ENCODE measurements at regions not wholly inside any gene's neighbourhood (a gene's known extent, or its start where the extent isn't known, plus 50 kb on each side); places are given as distances from the start of the nearest gene placed in this dataset.

DNA sequence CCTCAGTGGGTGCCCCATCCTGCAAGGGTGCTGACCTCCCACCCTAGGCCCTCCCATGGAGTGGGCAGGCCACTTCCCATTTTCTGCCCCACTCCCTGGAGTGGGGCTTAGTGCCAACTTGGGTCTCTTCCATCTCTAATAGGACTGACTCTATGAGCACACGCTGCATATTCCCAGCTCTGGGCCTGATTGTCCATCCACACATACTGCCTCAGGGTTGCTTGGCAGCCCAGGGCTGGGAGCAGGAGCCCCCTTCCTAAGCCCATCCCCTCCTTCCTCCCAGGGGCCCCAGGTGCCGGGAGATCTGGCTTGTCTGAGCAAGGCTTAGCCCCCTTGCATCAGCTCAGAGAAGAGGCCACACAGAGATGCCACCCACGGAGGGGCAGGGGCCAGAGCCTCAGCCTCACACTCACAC is 55.1 kb downstream of the PJA1 start:
- DNase-seq = no peak

DNA sequence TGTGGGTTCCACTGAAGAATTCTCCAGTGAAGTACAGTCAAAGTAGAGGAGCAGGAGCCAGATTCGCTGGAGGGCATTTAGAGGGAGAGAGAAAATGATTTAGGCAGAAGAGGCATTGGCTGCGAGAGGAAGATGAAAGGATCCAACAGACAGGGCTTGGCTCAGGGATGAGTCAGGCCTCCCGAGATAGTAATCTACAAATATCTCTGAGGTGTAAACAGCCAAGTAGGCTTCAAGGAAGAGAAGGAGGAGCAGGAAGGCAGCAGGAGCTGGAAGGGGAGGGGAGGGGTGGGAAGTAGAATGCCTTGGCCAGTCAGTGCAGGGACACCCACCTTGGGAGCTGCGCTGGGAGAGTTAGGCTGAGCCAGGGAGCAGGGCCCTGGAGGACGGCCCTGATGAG is 55.5 kb downstream of the PJA1 start:
- DNase-seq = no peak

DNA sequence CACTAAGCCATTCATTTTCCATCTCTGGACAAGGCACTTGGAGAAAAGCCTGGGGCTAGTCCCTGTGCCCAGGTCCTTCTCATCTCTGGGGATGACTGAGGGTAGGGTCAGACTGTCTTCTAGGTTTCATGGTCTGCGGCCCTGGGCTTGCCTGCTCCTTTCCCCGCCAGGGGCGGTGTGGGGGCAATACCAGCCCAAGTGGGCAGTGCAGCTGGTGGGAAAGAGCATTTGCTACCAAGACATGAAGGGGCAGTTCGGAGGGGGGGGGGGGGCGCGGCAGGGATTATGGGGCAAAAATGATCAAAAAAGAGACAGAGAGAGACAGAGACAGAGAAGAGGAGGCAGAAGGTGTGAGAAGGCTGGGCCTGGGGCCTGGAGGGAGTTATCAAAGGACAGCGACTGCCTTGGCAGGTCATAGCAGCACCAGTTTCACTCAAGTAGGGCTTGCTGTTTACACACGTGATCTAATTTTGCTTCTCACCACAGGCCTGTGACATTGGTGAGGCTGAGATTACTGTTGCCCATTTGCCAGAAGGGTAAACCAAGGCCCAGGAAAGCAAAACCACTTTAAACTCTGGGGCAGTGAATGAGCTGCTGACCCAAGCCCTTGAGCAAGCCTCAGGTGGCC is 56.1 kb downstream of the PJA1 start:
- no peak for DNase-seq

DNA sequence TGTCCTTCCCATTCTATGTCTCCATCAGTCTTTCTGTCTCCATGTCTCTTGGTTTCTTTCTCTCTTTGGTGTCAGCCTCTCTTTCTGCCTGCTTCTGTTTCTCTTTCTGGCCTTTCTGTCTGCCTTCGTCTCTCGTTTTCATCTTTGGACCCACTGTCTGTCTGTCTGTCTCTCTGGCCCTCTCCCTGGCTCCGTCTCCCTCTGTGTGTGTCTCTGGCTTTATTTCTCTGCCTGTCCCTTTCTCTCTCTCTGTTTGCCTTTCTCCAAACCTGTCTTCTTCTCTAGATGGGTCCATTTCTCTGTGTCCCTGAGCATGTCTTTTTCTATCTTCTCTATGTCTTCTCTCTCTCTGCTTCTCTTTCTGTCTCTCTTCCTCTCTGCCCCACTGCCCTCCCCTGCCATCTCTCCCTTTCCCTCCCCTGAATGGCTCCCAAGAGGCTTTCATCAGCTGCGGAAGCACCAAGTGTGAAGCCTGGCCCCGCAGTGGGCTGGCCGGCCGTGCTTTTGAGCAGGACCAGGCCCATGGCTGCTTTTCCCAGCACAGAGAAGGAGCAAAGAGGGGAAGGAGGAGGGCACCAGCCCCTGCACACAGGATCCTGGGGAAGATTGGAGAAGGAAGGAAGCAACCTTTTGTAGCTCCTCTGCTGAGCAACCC is 57.4 kb downstream of the PJA1 start:
- no peak for DNase-seq

DNA sequence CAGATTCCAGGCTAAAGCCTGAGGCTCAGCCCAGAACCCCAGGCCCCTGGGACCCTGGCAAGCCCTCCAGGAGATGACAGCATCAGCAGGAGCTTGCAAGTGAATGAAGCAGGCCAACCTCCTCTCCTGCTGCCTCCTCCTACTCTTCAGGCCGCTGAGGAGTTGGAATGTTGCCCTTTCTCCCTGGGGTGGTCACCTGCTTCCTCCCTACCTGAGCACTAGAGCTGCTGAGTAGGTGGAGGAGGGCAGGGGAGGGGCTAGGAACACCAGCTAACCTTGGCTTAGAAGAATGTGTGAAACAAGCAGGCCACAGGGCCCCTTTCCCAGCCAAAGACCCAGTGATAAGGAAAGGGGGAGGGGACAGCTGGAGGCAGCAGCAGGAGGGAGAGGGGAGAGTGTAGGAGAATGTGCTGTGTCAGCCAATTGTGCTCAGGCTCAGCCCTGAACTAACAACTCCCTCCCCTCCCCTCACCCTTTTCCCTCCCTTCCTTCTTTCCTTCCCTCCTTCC is 58.0 kb downstream of the PJA1 start:
- DNase-seq = no peak

DNA sequence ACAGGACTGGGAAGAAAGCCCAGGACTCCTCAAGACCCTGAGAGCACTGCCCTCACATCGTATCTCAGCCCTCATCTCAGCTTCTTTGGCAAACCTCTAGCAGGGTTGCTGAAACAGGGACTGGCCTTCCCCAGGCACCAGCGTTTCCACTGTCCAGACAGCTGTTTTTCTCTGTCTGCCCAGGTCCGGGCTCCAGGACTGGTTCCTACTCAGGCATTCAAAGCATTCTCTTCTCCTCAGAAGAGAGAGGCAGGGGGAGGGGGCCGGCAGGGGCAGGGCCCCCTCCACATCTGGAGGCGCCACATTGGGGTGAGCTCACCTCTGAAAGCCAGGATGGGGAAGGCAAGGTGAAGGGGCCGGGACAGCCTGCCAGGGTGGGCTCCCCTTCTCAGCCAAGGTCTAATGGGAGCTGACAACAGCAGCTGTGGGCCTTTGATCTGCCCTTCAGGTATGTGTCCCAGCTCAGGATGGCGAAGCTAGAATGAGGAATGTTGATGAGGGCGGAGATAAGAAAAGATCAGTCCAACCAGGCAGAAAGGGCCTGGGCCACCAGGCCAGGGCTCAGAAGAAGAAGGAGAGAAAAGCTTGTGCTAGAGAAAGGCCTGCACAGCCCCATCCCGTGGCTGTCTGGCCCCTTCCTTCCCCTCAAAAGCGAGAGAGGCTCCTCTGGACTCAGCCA is 60.4 kb downstream of the PJA1 start:
- DNase-seq = no peak

DNA sequence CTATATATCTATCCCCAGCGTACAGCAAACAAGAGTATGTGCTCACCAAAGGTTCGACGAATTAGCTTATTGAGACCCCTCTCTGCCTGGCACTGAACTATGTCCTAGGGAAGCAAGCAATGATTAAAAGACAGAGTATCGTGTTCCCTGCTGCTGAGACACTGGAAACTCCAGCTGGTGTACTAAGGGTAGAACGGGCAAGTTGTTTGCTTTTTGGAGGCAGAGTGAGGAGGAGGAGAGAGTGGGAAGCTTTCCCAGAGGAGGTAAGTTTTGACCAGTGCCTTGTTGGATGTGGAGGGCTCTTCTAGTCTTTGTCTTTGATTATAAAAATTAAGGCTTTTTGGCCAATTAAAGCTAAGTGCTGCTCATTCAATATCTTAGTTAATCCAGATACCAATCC is 61.7 kb downstream of the PJA1 start:
- DNase-seq = no peak

DNA sequence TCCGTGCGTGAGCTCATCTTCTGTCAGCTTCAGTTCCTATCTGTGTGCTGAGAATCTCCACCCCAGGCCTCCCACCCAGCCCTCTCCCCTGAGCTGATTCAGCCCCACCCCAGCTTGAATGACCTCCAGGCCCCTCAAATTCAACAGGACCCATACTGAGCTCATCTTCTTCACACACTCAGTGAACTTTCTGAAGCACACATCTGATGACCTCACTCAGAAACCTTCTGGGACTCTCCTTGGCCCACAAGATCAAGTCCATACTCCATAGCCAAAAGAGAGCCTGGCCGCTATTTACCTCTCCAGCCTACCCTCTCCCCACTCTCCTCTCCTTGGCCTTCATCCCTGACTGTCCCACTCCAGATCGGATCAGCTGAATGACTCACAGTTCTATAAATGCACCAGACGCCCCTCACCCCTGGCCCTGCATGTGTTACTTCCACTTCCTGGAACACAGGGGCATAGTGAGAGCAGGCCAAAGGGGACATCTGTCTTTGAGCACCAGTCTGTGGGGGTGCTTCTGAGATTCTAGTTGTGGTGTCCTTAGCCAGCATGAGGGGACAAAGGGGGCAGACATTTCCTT is 62.5 kb downstream of the PJA1 start:
- no peak for DNase-seq

DNA sequence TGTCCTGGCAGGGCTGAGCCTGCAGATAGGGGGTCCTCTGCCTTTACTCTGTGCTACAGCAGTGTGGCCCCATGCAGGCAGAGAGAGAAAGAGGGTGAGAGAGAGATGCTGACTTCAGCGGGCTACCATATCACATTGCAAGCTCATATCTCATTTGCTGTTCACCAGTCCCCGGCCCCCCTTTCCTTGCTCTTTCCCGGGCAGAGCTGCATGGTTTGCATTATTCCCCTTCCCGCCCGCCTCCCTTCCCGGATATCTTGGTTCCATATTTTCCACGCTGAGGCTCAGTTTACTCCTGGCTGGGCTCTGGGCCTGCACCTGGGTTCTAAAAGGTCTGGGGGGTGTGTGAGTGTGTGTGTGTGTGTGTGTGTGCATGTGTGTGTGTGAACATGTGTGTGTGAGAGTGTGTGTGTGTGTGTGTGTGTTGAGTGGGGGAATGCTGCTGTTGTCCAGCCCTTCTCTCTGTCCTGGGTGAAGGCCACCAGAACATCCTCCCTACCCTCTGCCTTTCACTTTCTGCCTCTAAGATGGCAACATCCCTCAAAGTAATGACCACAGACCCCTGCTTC is 63.5 kb downstream of the PJA1 start:
- DNase-seq = no peak

DNA sequence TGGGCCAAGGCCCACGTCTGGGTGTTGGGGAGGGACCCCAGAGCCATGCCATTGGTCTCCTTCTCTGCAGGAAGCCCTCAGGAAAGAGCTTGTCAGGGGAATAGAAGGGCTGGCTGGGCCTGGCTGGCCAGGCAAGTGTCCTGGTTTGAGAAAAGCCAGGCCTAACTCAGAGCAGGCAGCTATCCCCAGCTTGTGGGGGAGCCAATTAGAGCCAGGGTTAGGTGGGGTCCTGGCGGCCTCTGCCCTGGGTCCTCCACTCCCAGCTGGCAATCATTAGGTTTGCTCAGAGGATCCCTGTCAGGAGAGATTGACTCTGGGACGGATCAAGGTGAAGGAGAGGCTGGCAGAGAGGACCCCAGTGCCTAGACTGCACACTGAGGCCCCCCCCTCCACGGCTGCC is 64.8 kb downstream of the PJA1 start:
- no peak for DNase-seq

DNA sequence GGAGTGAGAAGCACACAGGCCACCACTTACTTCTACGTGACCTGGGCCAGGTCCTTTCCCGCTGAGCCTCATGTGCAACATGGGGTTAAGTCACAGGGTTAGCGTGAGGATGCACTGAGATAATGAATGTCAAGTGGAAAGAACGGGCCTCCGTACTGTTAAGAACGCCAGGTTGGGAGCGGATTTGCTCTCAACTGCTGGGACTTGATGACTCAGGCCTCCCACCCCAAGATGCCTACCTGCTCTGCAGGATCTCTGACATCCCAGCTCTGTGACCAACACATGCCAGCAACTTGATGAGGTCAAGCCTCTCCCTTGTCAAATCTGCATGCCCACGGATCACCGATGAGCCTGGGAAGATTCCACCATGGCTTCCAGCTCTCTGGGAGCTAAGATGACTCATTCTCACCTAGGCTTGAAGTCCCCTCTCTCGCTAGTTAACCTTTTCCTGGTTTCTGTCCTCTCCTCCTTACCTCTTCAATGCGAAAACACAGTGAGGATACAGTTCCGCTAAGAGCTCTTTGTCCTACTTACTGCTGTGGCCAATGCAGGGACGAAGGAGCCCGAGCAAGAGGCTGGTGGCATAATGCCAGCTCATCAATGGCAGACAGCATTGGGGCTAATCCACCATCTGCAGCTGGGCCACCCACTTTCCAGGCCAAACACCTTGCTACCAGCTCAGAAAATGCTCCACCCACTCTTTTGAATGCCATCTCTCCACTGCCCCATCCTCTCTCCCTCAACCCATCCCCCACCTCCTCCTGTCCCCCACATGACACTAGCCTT is 67.6 kb downstream of the PJA1 start:
- DNase-seq = no peak

DNA sequence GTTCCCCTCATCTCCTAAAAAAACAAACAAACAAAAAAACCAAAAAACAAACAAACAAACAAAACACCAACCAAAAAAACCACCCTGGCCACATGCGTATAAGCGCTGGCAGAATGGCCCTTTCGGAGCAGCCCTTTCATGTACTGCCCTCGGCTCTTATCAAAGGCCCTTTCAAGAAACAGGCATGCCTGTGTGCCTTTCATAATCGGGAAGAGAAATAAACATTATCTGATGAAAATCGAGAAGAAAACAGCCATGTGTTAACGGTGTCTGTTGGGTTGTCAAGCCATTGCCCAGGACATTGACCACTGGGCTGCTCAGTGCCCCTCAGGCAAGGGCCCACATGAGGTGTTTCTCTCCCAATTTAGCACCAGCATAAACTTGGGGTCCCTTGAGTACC is 68.3 kb downstream of the PJA1 start:
- DNase-seq = no peak

DNA sequence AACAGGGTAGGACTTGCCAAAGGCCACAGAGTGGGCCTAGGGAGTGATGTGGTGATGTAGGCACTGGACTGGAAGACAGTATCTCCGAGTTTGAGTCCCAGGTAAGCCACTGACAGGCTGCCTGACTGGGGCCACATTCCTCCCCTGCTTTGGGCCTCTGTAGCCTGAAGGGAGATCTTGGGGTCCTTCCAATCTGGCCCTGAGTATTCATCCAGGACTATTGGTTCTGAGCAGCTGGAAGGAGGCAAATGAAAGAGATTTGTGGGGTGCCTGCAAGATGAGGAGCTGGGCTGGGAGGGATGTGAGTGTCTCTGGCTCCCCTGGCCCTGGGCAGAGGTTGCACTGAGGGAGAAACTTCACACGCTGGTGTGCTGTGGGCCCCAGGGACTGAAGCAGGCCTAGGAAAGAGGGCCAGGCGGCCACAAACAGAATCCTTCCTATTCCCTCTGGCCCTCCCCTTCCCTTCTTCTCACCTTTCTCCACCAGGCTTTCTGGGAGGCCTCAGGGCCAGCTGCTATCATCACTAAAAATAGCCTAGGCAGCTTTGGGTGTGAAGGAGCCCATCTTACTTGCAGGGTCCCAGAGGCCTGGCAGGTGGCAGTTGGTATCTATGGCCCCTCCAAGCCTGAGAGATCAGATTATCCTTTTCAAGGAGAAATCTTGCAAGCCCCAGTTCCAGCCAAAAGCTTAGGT is 70.1 kb downstream of the PJA1 start:
- no peak for DNase-seq

DNA sequence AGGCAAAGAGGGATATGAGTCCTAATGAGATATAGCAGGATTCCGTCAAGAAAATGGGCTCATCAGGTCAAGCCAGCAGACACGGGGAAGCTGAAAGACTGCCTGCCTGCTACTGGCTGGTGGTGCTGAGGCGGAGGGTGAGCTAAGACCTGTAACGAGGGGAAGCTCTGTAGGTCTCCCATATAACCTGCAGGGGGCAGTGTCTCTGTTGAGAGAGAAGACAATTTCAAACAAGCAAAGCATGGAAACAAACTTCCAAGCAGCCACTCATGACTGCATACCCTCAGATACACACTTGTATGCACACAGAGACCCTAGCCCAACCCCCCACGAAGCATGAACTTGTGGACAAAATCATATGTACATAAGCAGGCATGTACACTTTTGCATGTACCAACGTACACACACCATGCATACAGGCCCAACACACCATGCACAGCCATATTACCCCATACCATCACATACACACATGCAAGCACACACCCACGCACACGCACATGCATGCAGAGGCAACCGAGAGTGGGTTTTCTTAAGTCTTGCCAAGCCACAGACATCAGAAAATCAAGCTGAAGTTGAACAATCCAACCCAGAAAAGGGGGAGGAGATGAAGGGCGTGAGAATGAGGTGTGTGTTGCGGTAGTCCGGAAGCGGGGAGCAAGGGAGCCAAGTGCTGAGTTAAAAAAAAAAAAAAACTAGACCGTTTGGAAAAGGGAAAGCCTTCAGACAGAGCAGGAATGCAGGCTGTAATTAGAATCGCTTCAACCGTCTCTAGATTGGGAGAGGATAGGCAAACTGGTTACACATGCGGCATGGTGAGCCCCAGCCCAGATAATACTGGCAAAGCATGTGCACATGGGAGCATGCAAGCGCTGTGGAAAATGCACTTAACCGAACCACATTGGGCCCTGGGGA is 71.0 kb downstream of the PJA1 start:
- peak; percentile 9 for DNase-seq

DNA sequence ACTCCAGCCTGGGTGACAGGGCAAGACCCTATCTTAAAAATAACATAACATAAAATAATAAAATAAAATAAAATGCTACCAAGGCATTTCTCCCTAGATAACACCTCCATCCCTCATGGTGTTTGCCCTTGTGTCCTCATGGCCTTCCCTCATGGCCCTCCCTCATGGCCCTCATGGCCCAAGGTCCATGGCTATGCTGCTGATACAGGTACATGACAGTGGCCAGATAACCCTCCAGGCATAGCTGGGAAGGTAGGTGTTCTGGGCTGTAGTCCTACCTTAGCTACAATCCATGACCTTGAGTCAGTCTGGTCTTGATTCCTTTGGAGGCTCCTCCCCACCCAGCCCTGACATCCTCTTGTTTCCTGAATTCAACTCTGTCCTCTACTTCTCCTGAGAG is 75.2 kb downstream of the PJA1 start:
- DNase-seq = no peak

DNA sequence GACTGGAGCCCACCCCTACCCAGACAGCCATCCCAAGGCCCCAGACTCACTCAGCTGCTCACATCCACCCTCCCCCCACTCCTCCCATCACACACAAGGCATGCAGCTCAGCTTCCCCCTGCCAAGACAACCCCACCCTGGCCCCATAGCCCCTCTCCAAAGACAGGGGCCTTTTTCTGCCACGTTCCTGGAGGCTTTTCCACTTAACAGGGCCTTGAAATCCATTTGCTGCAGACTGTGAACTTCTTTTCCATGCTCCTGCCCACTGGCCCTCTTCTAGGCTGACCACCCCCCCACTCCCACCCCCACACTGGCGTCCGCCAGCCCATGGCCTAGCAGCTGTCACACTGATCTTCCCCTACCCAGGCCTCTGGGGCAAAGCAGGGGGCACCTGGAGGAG is 76.0 kb downstream of the PJA1 start:
- DNase-seq = no peak

DNA sequence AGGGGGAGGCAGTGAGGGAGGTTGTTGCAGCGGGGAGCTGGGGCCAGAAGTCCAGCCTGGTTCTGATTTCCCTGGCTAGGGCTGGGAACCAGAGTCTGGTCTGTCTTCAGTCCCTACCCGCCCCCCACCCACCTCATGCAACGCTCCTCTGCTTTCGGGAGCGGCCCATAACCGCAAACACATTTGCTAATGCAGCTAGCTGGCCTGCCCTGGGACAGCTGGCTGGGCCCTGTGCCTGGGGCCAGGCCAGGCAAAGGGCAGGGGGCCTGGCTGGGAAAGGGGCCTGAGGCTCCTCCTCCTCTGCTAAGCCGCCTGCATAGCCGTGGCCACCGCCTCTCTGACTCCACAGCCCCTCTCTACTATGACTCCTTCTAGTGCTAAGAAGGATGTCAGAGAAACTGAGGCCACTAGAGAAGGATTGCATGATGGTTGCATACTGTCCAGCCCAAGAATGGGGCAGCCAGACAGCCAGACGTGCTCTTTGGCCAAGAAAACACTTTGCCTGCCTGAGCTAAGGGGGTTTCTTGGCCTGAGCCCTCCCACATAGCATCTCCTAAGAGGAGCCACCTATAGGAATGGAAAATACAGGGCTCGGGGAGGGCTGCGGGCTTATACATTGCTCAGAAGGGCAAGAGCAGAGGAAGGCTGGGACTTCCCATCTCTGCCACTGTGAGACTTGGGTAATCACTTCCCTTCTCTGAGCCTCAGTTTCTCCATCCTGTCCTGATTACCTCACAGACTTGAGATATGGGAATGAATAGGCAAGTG is 76.9 kb downstream of the PJA1 start:
- no peak for DNase-seq

DNA sequence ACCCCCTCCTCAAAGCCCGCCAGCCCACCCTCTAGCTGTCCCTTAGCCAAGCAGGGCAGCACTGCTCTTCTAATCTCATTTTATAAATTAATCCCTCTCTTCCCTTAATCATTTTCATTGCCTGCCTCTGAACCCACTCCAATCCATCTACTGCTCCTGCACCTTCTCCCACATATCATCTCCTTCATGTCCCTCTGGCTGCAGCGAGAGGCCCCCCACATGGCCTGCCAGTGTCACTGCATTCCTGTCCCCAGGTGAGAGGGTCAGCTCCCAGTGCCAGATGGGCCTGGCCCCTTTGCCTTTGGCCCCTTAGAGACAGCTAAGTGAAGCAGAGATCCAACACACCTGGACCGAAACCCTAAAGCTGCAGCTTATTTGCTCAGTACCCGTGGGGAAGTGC is 79.4 kb downstream of the PJA1 start:
- DNase-seq = no peak

DNA sequence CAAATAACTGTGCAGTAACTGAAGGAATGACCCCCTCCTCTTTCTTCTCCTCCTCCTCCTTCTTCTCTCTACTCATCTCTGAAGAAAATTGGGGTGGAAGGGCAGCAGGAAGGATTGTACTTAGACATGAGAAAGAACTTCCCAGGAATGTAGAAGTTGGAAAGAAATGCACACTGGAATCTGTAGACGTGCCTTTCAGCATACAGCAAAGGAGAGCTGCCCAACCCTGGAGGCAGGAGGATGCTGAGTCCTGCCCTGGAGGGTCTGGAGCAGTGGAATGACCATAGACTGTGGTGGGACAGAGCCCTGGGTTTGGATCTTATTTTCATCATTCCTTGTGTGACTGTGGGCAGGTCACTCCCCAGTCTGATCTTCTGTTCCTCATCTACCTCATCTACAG is 80.1 kb downstream of the PJA1 start:
- no peak for DNase-seq

DNA sequence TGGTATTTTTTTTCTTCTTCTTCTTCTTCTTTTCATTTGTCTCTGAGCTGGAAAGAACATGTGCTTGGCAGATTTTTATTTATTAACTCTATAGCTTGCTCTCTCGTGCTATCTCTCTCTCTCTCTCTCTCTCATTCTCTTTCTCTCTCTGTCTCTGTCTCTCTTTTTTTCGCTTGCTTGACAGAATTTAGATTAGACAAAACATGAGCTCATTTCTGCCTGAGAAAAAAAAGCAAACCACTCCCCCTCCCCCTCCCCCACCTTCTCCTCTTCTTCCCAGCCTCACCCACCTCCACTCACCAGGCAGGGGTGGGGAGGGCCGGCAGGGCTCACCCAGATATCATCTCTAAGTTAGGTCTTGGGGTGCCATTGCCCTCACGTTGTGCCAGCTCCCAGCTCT is 81.5 kb downstream of the PJA1 start:
- no peak for DNase-seq

All from activated CD4-positive, alpha-beta T cell treated with anti-CD3 and anti-CD28 coated beads, Interleukin-2, amount 50 U/mL, for 1 hour (primary cell).